ENCODE measurements at regions not wholly inside any gene's neighbourhood (a gene's known extent, or its start where the extent isn't known, plus 50 kb on each side); places are given as distances from the start of the nearest gene placed in this dataset.
A peak's percentile ranks its signal among the peaks of the same experiment; 100 is the strongest.

GRCh38 chrX:42839632-42840031 is 61.7 kb upstream of the PPP1R2C start:
- no peak for TF ChIP-seq CTCF (conservative IDR thresholded peaks at IDR 0.05 in 1 of 2, IDR thresholded peaks at IDR 0.05 in 1 of 2; ENCODE audit: low read depth in 1 of 2, low read length in 2 of 2)
- TF ChIP-seq EZH2 (IDR thresholded peaks at IDR 0.05; ENCODE audit: low read length, missing control alignments), result no peak
- Histone ChIP-seq H3K4me1 (ENCODE audit: control insufficient read depth, extremely low read depth, insufficient read depth, low read length) (no peaks in the 10 kb centered on the region), H3K36me3 (ENCODE audit: control insufficient read depth, insufficient read depth, low read length) (no peaks in the 10 kb centered on the region), H3K27me3 (ENCODE audit: control insufficient read depth, insufficient read depth, low read length) (no peaks in the 10 kb centered on the region), H3K27ac (ENCODE audit: insufficient read depth, low read length) (no peak overlapping the region), H3K79me2 (ENCODE audit: control insufficient read depth, insufficient read depth, low read length) (no peaks in the 10 kb centered on the region), H3K9ac (ENCODE audit: insufficient read depth, low read length) (no peak overlapping the region), H3K4me2 (ENCODE audit: extremely low read depth, insufficient read depth, low read length) (no peak overlapping the region), H3K9me3 (ENCODE audit: control insufficient read depth, insufficient read depth, low read depth, low read length) (no peaks in the 10 kb centered on the region), H2AFZ (ENCODE audit: low read length) (no peak overlapping the region), H3K4me3 (replicated peaks in 1 of 4; ENCODE audit: control extremely low read depth in 1 of 4, insufficient read depth in 1 of 4, low read depth in 3 of 4, low read length in 4 of 4) (no peak overlapping the region), H4K20me1 (ENCODE audit: control insufficient read depth, extremely low read depth, insufficient read depth, low read length) (no peaks in the 10 kb centered on the region)
- DNase-seq (ENCODE audit: low read depth in 2 of 2), result no peak

GRCh38 chrX:42846741-42847140 is 68.8 kb upstream of the PPP1R2C start:
- no peaks in the 10 kb centered on the region for H3K9me3 ChIP-seq (ENCODE audit: control insufficient read depth, insufficient read depth, low read depth, low read length)
- no peaks in the 10 kb centered on the region for H4K20me1 ChIP-seq (ENCODE audit: control insufficient read depth, extremely low read depth, insufficient read depth, low read length)
- no peaks in the 10 kb centered on the region for H3K79me2 ChIP-seq (ENCODE audit: control insufficient read depth, insufficient read depth, low read length)
- H3K4me1 ChIP-seq (ENCODE audit: control insufficient read depth, extremely low read depth, insufficient read depth, low read length), result no peaks in the 10 kb centered on the region
- H3K9ac ChIP-seq (ENCODE audit: insufficient read depth, low read length), result no peak overlapping the region
- H3K27ac ChIP-seq (ENCODE audit: insufficient read depth, low read length), result no peak overlapping the region
- no peak overlapping the region for H2AFZ ChIP-seq (ENCODE audit: low read length)
- no peak overlapping the region for H3K4me2 ChIP-seq (ENCODE audit: extremely low read depth, insufficient read depth, low read length)
- no peaks in the 10 kb centered on the region for H3K27me3 ChIP-seq (ENCODE audit: control insufficient read depth, insufficient read depth, low read length)
- TF ChIP-seq EZH2 (IDR thresholded peaks at IDR 0.05; ENCODE audit: low read length, missing control alignments), result no peak
- TF ChIP-seq CTCF (conservative IDR thresholded peaks at IDR 0.05 in 1 of 2, IDR thresholded peaks at IDR 0.05 in 1 of 2; ENCODE audit: low read depth in 1 of 2, low read length in 2 of 2), result no peak
- DNase-seq (ENCODE audit: low read depth in 2 of 2), result peak in 1 of 2 donors; percentile 10
- no peaks in the 10 kb centered on the region for H3K36me3 ChIP-seq (ENCODE audit: control insufficient read depth, insufficient read depth, low read length)
- no peak overlapping the region for H3K4me3 ChIP-seq (replicated peaks in 1 of 4; ENCODE audit: control extremely low read depth in 1 of 4, insufficient read depth in 1 of 4, low read depth in 3 of 4, low read length in 4 of 4)

GRCh38 chrX:42855259-42855658 is 77.3 kb upstream of the PPP1R2C start:
- H3K27ac ChIP-seq (ENCODE audit: insufficient read depth, low read length), result no peak overlapping the region
- H4K20me1 ChIP-seq (ENCODE audit: control insufficient read depth, extremely low read depth, insufficient read depth, low read length), result no peaks in the 10 kb centered on the region
- no peak for TF ChIP-seq EZH2 (IDR thresholded peaks at IDR 0.05; ENCODE audit: low read length, missing control alignments)
- TF ChIP-seq CTCF (conservative IDR thresholded peaks at IDR 0.05 in 1 of 2, IDR thresholded peaks at IDR 0.05 in 1 of 2; ENCODE audit: low read depth in 1 of 2, low read length in 2 of 2), result no peak
- no peak overlapping the region for H3K4me2 ChIP-seq (ENCODE audit: extremely low read depth, insufficient read depth, low read length)
- H2AFZ ChIP-seq (ENCODE audit: low read length), result no peak overlapping the region
- H3K4me1 ChIP-seq (ENCODE audit: control insufficient read depth, extremely low read depth, insufficient read depth, low read length), result no peaks in the 10 kb centered on the region
- no peaks in the 10 kb centered on the region for H3K27me3 ChIP-seq (ENCODE audit: control insufficient read depth, insufficient read depth, low read length)
- H3K36me3 ChIP-seq (ENCODE audit: control insufficient read depth, insufficient read depth, low read length), result no peaks in the 10 kb centered on the region
- DNase-seq (ENCODE audit: low read depth in 2 of 2), result no peak
- H3K79me2 ChIP-seq (ENCODE audit: control insufficient read depth, insufficient read depth, low read length), result no peaks in the 10 kb centered on the region
- no peak overlapping the region for H3K4me3 ChIP-seq (replicated peaks in 1 of 4; ENCODE audit: control extremely low read depth in 1 of 4, insufficient read depth in 1 of 4, low read depth in 3 of 4, low read length in 4 of 4)
- H3K9ac ChIP-seq (ENCODE audit: insufficient read depth, low read length), result no peak overlapping the region
- no peaks in the 10 kb centered on the region for H3K9me3 ChIP-seq (ENCODE audit: control insufficient read depth, insufficient read depth, low read depth, low read length)
